Mesendoderm (in vitro differentiated cells): ENCODE measurements at regions not wholly inside any gene's neighbourhood (a gene's known extent, or its start where the extent isn't known, plus 50 kb on each side); places are given as distances from the start of the nearest gene placed in this dataset.

Experiments used
- DNase-seq: peaks from one replicate; pipeline ENCODE4 v3.0.0; 2013
- H2AK5ac ChIP-seq: 2 replicates; pipeline ENCODE4 v1.6.1; 2013; ENCODE audit warnings: low read length, inconsistent platforms
- H2BK120ac ChIP-seq: 2 replicates; pipeline ENCODE4 v1.6.1; 2013; ENCODE audit warnings: low read depth, mild to moderate bottlenecking, low read length, moderate library complexity, mixed read lengths
- H2BK15ac ChIP-seq: replicated peaks from 2 replicates; pipeline ENCODE4 v1.6.1; 2013; ENCODE audit warnings: low read depth, mild to moderate bottlenecking, moderate library complexity
- H2BK5ac ChIP-seq: 2 replicates; pipeline ENCODE4 v1.6.1; 2013; ENCODE audit warnings: low read length, inconsistent platforms
- H3K18ac ChIP-seq: 2 replicates; pipeline ENCODE4 v1.6.1; 2013; ENCODE audit warnings: mild to moderate bottlenecking, low read length, mixed read lengths
- H3K23ac ChIP-seq: one replicate; pipeline ENCODE4 v1.6.1; 2013; ENCODE audit warnings: low read length
- H3K27ac ChIP-seq: 2 replicates; pipeline ENCODE4 v1.5.1; 2013; ENCODE audit warnings: low read depth, mild to moderate bottlenecking, inconsistent platforms, low read length, moderate library complexity
- H3K27me3 ChIP-seq: 2 replicates; pipeline ENCODE4 v1.6.1; 2013; ENCODE audit warnings: low read length, control low read depth, mild to moderate bottlenecking, inconsistent platforms; ENCODE audit not compliant: insufficient read depth, poor library complexity
- H3K36me3 ChIP-seq: 2 replicates; pipeline ENCODE4 v1.6.1; 2013; ENCODE audit warnings: low read length, inconsistent platforms; ENCODE audit not compliant: control insufficient read depth, insufficient read depth
- H3K4ac ChIP-seq: one replicate; pipeline ENCODE4 v1.6.1; 2013; ENCODE audit warnings: low read depth, mild to moderate bottlenecking, low read length, moderate library complexity
- H3K4me1 ChIP-seq: 2 replicates; pipeline ENCODE4 v1.6.1; 2013; ENCODE audit warnings: low read depth, low read length, inconsistent platforms; ENCODE audit not compliant: control insufficient read depth
- H3K4me2 ChIP-seq: 2 replicates; pipeline ENCODE4 v1.6.1; 2013; ENCODE audit warnings: low read length
- H3K4me3 ChIP-seq: 2 replicates; pipeline ENCODE4 v1.5.1; 2013; ENCODE audit warnings: mild to moderate bottlenecking, low read length
- H3K56ac ChIP-seq: one replicate; pipeline ENCODE4 v1.6.1; 2013; ENCODE audit warnings: low read length
- H3K79me1 ChIP-seq: 2 replicates; pipeline ENCODE4 v1.6.1; 2013; ENCODE audit warnings: low read length, inconsistent platforms
- H3K79me2 ChIP-seq: 2 replicates; pipeline ENCODE4 v1.6.1; 2013; ENCODE audit warnings: mild to moderate bottlenecking, low read length; ENCODE audit not compliant: control insufficient read depth, insufficient read depth
- H3K9ac ChIP-seq: 2 replicates; pipeline ENCODE4 v1.6.1; 2013; ENCODE audit warnings: low read length, inconsistent platforms
- H4K5ac ChIP-seq: one replicate; pipeline ENCODE4 v1.6.1; 2013; ENCODE audit warnings: low read length
- H4K8ac ChIP-seq: one replicate; pipeline ENCODE4 v1.6.1; 2013; ENCODE audit warnings: low read depth, mild to moderate bottlenecking, control low read depth, low read length, moderate library complexity
- WGBS: extraction: QIAGEN DNeasy Blood & Tissue Kit; methylation state at CpG from one replicate; pipeline ENCODE4 v1.1.7; 2013; ENCODE audit warnings: low lambda C conversion rate, missing lambda C conversion rate; ENCODE audit not compliant: insufficient coverage; ENCODE audit errors: extremely low coverage; 5-methylcytosine and 5-hydroxymethylcytosine counted together

DNA sequence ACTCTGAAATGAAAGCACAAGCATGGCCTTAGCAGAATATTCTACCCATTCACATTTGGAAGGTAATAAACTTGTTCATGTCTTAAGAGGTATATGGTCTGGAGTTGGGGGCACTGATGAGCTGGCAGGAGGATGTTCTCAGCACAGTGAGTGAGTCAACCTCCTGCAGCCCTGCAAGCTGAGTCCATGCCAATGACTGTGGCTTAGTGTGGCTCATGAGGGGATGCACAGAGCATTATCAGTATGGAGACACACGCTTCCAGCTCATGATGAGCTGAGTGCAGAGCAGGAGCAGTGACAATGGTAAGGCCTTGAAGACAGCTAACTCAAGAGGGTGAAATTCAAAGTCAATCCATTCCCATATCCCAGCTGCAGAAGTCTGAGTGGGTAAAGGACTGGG, 102.3 kb downstream of the TNFSF18 start:
- no peak for DNase-seq
- H3K79me2 ChIP-seq, result no peaks in the 10 kb centered on the region
- no peak overlapping the region for H2AK5ac ChIP-seq
- H3K4me3 ChIP-seq, result no peak overlapping the region
- H3K9ac ChIP-seq, result no peak overlapping the region
- H4K5ac ChIP-seq, result no peak overlapping the region
- no peak overlapping the region for H3K4me2 ChIP-seq
- H3K4ac ChIP-seq, result no peak overlapping the region
- WGBS, result no CpG with 5 or more reads among the region's 1 CpG
- no peak overlapping the region for H2BK120ac ChIP-seq
- H3K23ac ChIP-seq, result no peak overlapping the region
- H3K79me1 ChIP-seq, result no peaks in the 10 kb centered on the region
- peaks cover 2% of the 10 kb centered on the region for H3K4me1 ChIP-seq
- H3K18ac ChIP-seq, result no peak overlapping the region
- no peak overlapping the region for H2BK15ac ChIP-seq
- no peaks in the 10 kb centered on the region for H3K36me3 ChIP-seq
- no peaks in the 10 kb centered on the region for H3K27me3 ChIP-seq
- no peak overlapping the region for H3K27ac ChIP-seq
- no peak overlapping the region for H3K56ac ChIP-seq
- no peak overlapping the region for H4K8ac ChIP-seq
- no peak overlapping the region for H2BK5ac ChIP-seq

DNA sequence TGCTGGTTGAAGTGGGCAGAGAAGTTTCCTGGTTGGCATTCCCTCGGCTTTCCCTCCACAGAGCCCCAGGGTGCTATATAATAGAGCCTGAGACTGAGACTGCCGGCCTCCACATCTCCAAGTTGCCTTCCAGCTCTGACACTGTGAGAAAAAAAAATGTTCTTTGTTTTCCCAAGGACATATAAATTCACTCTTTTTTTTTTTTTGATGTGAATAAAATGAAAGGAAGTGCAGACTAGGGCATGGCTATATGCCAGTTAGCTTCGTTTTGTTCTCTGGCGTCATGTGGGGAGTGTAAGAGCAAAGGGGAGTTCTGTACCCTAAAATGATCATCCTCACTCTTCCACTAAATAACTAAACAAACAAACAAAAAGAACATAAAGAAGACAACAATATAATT, 101.6 kb downstream of the TNFSF18 start:
- Histone ChIP-seq H3K4me1 (peaks cover 2% of the 10 kb centered on the region), H2BK120ac (no peak overlapping the region), H3K18ac (no peak overlapping the region), H3K79me2 (no peaks in the 10 kb centered on the region), H3K79me1 (no peaks in the 10 kb centered on the region), H3K36me3 (no peaks in the 10 kb centered on the region), H3K4ac (no peak overlapping the region), H3K27me3 (no peaks in the 10 kb centered on the region), H3K23ac (no peak overlapping the region), H4K5ac (no peak overlapping the region), H2BK5ac (no peak overlapping the region), H4K8ac (no peak overlapping the region), H3K4me3 (no peak overlapping the region), H2AK5ac (no peak overlapping the region), H3K27ac (no peak overlapping the region), H3K56ac (no peak overlapping the region), H3K9ac (no peak overlapping the region), H2BK15ac (no peak overlapping the region), H3K4me2 (no peak overlapping the region)
- no CpG with 5 or more reads among the region's 4 CpGs for WGBS
- no peak for DNase-seq

- H3K79me2 ChIP-seq, result no peaks in the 10 kb centered on the region
- H3K4me2 ChIP-seq, result no peak overlapping the region
- no peaks in the 10 kb centered on the region for H3K27me3 ChIP-seq
- H2AK5ac ChIP-seq, result no peak overlapping the region
- H2BK15ac ChIP-seq, result no peak overlapping the region
- no peak overlapping the region for H2BK120ac ChIP-seq
- H3K56ac ChIP-seq, result no peak overlapping the region
- H3K18ac ChIP-seq, result no peak overlapping the region
- no peak for DNase-seq
- no peak overlapping the region for H4K8ac ChIP-seq
- no CpG with 5 or more reads among the region's 2 CpGs for WGBS
- no peaks in the 10 kb centered on the region for H3K79me1 ChIP-seq
- H3K27ac ChIP-seq, result no peak overlapping the region
- H4K5ac ChIP-seq, result no peak overlapping the region
- H3K4me3 ChIP-seq, result no peak overlapping the region
- H2BK5ac ChIP-seq, result no peak overlapping the region
- H3K4ac ChIP-seq, result no peak overlapping the region
- H3K9ac ChIP-seq, result no peak overlapping the region
- no peaks in the 10 kb centered on the region for H3K36me3 ChIP-seq
- H3K4me1 ChIP-seq, result peaks cover 2% of the 10 kb centered on the region
- H3K23ac ChIP-seq, result no peak overlapping the region
Observed at GRCh38 chr1:172950528-172950927, 100.2 kb downstream of the TNFSF18 start.

DNA sequence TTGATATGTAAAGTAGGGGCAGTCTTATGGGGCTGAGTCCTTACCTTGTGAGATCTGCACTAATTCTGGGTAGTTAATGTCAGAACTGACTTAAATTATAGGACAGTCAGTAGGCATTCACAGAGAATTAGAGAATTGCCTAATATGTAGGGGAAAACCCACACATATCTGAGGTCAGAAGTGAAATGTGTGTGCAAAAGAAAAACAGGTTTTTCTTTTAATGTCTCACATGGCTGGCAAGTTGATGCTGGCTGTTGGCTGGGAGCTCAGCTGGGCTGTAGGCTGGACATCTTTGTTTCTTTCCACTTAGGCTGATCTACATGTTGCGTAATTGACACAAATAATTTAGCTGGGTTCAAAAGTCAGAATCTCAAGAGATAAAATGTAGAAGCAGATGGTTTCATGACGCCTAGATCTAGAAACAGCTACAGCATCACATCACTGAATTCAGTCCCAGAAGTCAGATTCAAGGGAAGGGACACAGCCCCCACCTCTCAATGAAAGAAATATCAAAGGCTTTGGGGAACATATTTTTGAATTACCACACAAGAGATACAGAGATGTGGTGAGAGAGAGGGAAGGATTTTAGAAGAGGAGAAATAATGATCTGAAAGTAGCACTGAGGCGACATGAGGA, 98.9 kb downstream of the TNFSF18 start:
- Histone ChIP-seq H2AK5ac (no peak overlapping the region), H3K36me3 (no peaks in the 10 kb centered on the region), H4K5ac (no peak overlapping the region), H3K18ac (no peak overlapping the region), H3K27me3 (no peaks in the 10 kb centered on the region), H4K8ac (no peak overlapping the region), H3K56ac (no peak overlapping the region), H3K4me3 (no peak overlapping the region), H2BK120ac (no peak overlapping the region), H3K23ac (no peak overlapping the region), H3K4me2 (no peak overlapping the region), H3K4ac (no peak overlapping the region), H3K4me1 (peaks cover 4% of the 10 kb centered on the region), H2BK5ac (no peak overlapping the region), H3K79me1 (no peaks in the 10 kb centered on the region), H3K79me2 (no peaks in the 10 kb centered on the region), H3K9ac (no peak overlapping the region), H2BK15ac (no peak overlapping the region), H3K27ac (no peak overlapping the region)
- no CpG with 5 or more reads among the region's 3 CpGs for whole genome bisulfite sequencing
- no peak for DNase-seq

GRCh38 chr1:172952516-172952915, 98.2 kb downstream of the TNFSF18 start:
- no peak overlapping the region for H3K4me2 ChIP-seq
- no peaks in the 10 kb centered on the region for H3K79me1 ChIP-seq
- H3K56ac ChIP-seq, result no peak overlapping the region
- no peak overlapping the region for H3K4me3 ChIP-seq
- H4K5ac ChIP-seq, result no peak overlapping the region
- no peaks in the 10 kb centered on the region for H3K79me2 ChIP-seq
- no peaks in the 10 kb centered on the region for H3K27me3 ChIP-seq
- peaks cover 4% of the 10 kb centered on the region for H3K4me1 ChIP-seq
- H2AK5ac ChIP-seq, result no peak overlapping the region
- H3K36me3 ChIP-seq, result no peaks in the 10 kb centered on the region
- no peak overlapping the region for H3K23ac ChIP-seq
- no peak for DNase-seq
- no peak overlapping the region for H2BK15ac ChIP-seq
- no peak overlapping the region for H3K9ac ChIP-seq
- no peak overlapping the region for H2BK5ac ChIP-seq
- no peak overlapping the region for H2BK120ac ChIP-seq
- no peak overlapping the region for H3K27ac ChIP-seq
- H4K8ac ChIP-seq, result no peak overlapping the region
- no peak overlapping the region for H3K4ac ChIP-seq
- H3K18ac ChIP-seq, result no peak overlapping the region

GRCh38 chr1:172954476-172955150, 96.1 kb downstream of the TNFSF18 start:
- no peak overlapping the region for H3K18ac ChIP-seq
- H4K5ac ChIP-seq, result no peak overlapping the region
- no peaks in the 10 kb centered on the region for H3K36me3 ChIP-seq
- H2BK120ac ChIP-seq, result no peak overlapping the region
- DNase-seq, result no peak
- no peak overlapping the region for H2BK5ac ChIP-seq
- H3K4me3 ChIP-seq, result no peak overlapping the region
- no peaks in the 10 kb centered on the region for H3K79me1 ChIP-seq
- no peaks in the 10 kb centered on the region for H3K27me3 ChIP-seq
- H4K8ac ChIP-seq, result no peak overlapping the region
- H3K79me2 ChIP-seq, result no peaks in the 10 kb centered on the region
- WGBS, result no CpG with 5 or more reads among the region's 6 CpGs
- no peak overlapping the region for H3K4ac ChIP-seq
- no peak overlapping the region for H3K23ac ChIP-seq
- peaks cover 4% of the 10 kb centered on the region for H3K4me1 ChIP-seq
- no peak overlapping the region for H3K56ac ChIP-seq
- H2BK15ac ChIP-seq, result no peak overlapping the region
- no peak overlapping the region for H2AK5ac ChIP-seq
- no peak overlapping the region for H3K4me2 ChIP-seq
- no peak overlapping the region for H3K27ac ChIP-seq
- no peak overlapping the region for H3K9ac ChIP-seq
